SK-N-SH (cell line): ENCODE measurements at regions not wholly inside any gene's neighbourhood (a gene's known extent, or its start where the extent isn't known, plus 50 kb on each side); places are given as distances from the start of the nearest gene placed in this dataset.

ENCODE experiments used
- CTCF ChIA-PET: fragments of 300-600, 350-600 bp; formaldehyde crosslinking; extraction: SDS; loops from one replicate; lab custom pipeline; 2021; lab: Yijun Ruan, JAX
- POLR2A ChIA-PET: fragments of 350-600 bp; sonication (Branson Sonifier 250); formaldehyde crosslinking; extraction: SDS; loops from one replicate; lab custom pipeline; 2020; ENCODE audit warnings: antibody characterized with exemption, inconsistent platforms; lab: Yijun Ruan, JAX
- DNase-seq: peaks from one replicate; pipeline ENCODE4 v3.0.0; 2012
- H2AFZ ChIP-seq: fragments of 200-600 bp; sonication (generic); 2 replicates; pipeline ENCODE4 v1.8.1; 2016; ENCODE audit warnings: antibody characterized with exemption, mild to moderate bottlenecking, low read depth
- H3F3A ChIP-seq: fragments of 200-600 bp; sonication (generic); replicated peaks from 2 replicates; pipeline ENCODE3; 2016; ENCODE audit warnings: antibody characterized with exemption, mild to moderate bottlenecking; ENCODE audit not compliant: insufficient read depth
- H3K27ac ChIP-seq, 2 experiments: fragments of 200-500 bp in 1 of 2; fragments of 200-600 bp in 1 of 2; sonication (Bioruptor generic) in 1 of 2; sonication (generic), shearing (Covaris generic) in 1 of 2; 2 replicates each; pipeline versions ENCODE4 v1.5.1 to v1.6.1; 2014 to 2016; ENCODE audit warnings: low read depth in 2 of 2, inconsistent platforms in 1 of 2, low read length in 1 of 2, mild to moderate bottlenecking in 1 of 2, mixed read lengths in 1 of 2
- H3K27me3 ChIP-seq: fragments of 200-600 bp; sonication (generic), shearing (Covaris generic); 2 replicates; pipeline ENCODE4 v1.6.1; 2016; ENCODE audit warnings: mixed run types; ENCODE audit not compliant: insufficient read depth
- H3K36me3 ChIP-seq, 2 experiments: fragments of 200-500 bp in 1 of 2; fragments of 200-600 bp in 1 of 2; sonication (Bioruptor generic) in 1 of 2; sonication (generic) in 1 of 2; replicated peaks in 1 of 2; 2 replicates each; pipeline versions ENCODE3 to v1.5.1; 2014 to 2016; ENCODE audit warnings: low read length in 1 of 2, mild to moderate bottlenecking in 1 of 2; ENCODE audit not compliant: insufficient read depth in 2 of 2, control insufficient read depth in 1 of 2
- H3K4me1 ChIP-seq, 2 experiments: fragments of 200-500 bp in 1 of 2; fragments of 200-600 bp in 1 of 2; sonication (Bioruptor generic) in 1 of 2; sonication (generic), shearing (Covaris generic) in 1 of 2; 2 replicates each; pipeline versions ENCODE4 v1.5.1 to v1.6.1; 2014 to 2016; ENCODE audit warnings: low read depth in 1 of 2, low read length in 1 of 2, mixed run types in 1 of 2; ENCODE audit not compliant: insufficient read depth in 2 of 2, control insufficient read depth in 1 of 2
- H3K4me2 ChIP-seq: fragments of 200-600 bp; sonication (generic), shearing (Covaris generic); 2 replicates; pipeline ENCODE4 v1.6.1; 2017; ENCODE audit warnings: mixed run types
- H3K4me3 ChIP-seq, 2 experiments: fragments of 200-500 bp in 1 of 2; fragments of 200-600 bp in 1 of 2; sonication (Bioruptor generic) in 1 of 2; sonication (generic), shearing (Covaris generic) in 1 of 2; 2 replicates each; pipeline versions ENCODE4 v1.5.1 to v1.8.1; 2014 to 2016; ENCODE audit warnings: low read depth in 2 of 2, inconsistent platforms in 1 of 2, low read length in 1 of 2, mild to moderate bottlenecking in 1 of 2, mixed read lengths in 1 of 2, moderate library complexity in 1 of 2
- H3K79me2 ChIP-seq: fragments of 200-600 bp; sonication (generic); 2 replicates; pipeline ENCODE4 v1.8.1; 2017; ENCODE audit warnings: mild to moderate bottlenecking; ENCODE audit not compliant: insufficient read depth
- H3K9ac ChIP-seq: fragments of 200-600 bp; sonication (generic); 2 replicates; pipeline ENCODE4 v1.6.1; 2017; ENCODE audit warnings: mixed run types
- H3K9me2 ChIP-seq: fragments of 200-600 bp; sonication (generic); 2 replicates; pipeline ENCODE4 v1.6.1; 2017; ENCODE audit warnings: mixed run types
- H3K9me3 ChIP-seq: fragments of 200-600 bp; sonication (generic); 2 replicates; pipeline ENCODE4 v1.6.1; 2017; ENCODE audit warnings: mixed run types, mild to moderate bottlenecking, moderate library complexity
- H4K20me1 ChIP-seq: fragments of 200-600 bp; sonication (generic); 2 replicates; pipeline ENCODE4 v1.6.1; 2017; ENCODE audit warnings: mild to moderate bottlenecking, mixed run types; ENCODE audit not compliant: insufficient read depth
- FOSL2 ChIP-seq: IDR thresholded peaks from 2 replicates; pipeline ENCODE4 v1.4.0; 2012; ENCODE audit warnings: low read depth, mild to moderate bottlenecking, moderate library complexity, borderline replicate concordance
- FOXJ3 ChIP-seq: sonication (generic); formaldehyde crosslinking; IDR thresholded peaks from 2 replicates; pipeline ENCODE4 v1.5.1; 2020; ENCODE audit warnings: mild to moderate bottlenecking, missing genetic modification reagents
- FOXM1 ChIP-seq: IDR thresholded peaks from 2 replicates; pipeline ENCODE4 v1.4.0; 2012; ENCODE audit warnings: low read depth, mild to moderate bottlenecking
- GABPA ChIP-seq: IDR thresholded peaks from 2 replicates; pipeline ENCODE4 v1.4.0; 2012; ENCODE audit warnings: low read depth, mild to moderate bottlenecking
- GATA2 ChIP-seq: sonication (generic); formaldehyde crosslinking; IDR thresholded peaks from 2 replicates; pipeline ENCODE4 v1.5.0; 2020; ENCODE audit warnings: mild to moderate bottlenecking, missing genetic modification reagents
- MEF2A ChIP-seq: IDR thresholded peaks from 2 replicates; pipeline ENCODE4 v1.4.0; 2012; ENCODE audit warnings: low read depth, borderline replicate concordance
- NFIC ChIP-seq: IDR thresholded peaks from 2 replicates; pipeline ENCODE4 v1.4.0; 2012; ENCODE audit warnings: borderline replicate concordance
- POLR2AphosphoS5 ChIP-seq: IDR thresholded peaks from 2 replicates; pipeline ENCODE4 v1.6.1; 2012; ENCODE audit warnings: low read depth, low read length
- RFX5 ChIP-seq: IDR thresholded peaks from 2 replicates; pipeline ENCODE4 v1.6.1; 2012; ENCODE audit warnings: mild to moderate bottlenecking, improper control_type of control experiment, low read length
- RXRA ChIP-seq: IDR thresholded peaks from 2 replicates; pipeline ENCODE4 v1.4.0; 2012; ENCODE audit warnings: low read depth, mild to moderate bottlenecking, borderline replicate concordance
- TEAD4 ChIP-seq: IDR thresholded peaks from 2 replicates; pipeline ENCODE4 v1.4.0; 2012; ENCODE audit warnings: mild to moderate bottlenecking, borderline replicate concordance; ENCODE audit not compliant: insufficient read depth
- WGBS: methylation state at CpG from one replicate; pipeline ENCODE4 v1.1.6; 2017; ENCODE audit warnings: low lambda C conversion rate; 5-methylcytosine and 5-hydroxymethylcytosine counted together
- TF ChIP-seq, protein P1 (sequence below): IDR thresholded peaks from 2 replicates; pipeline ENCODE4 v1.6.1; 2012; ENCODE audit warnings: mild to moderate bottlenecking, low read depth, low read length, moderate library complexity
- TF ChIP-seq, protein P2 (sequence below): fragments of 200-600 bp; sonication (generic); IDR thresholded peaks from 2 replicates; pipeline ENCODE4 v1.6.1; 2017; ENCODE audit warnings: antibody characterized with exemption, mild to moderate bottlenecking, moderate library complexity

DNA sequence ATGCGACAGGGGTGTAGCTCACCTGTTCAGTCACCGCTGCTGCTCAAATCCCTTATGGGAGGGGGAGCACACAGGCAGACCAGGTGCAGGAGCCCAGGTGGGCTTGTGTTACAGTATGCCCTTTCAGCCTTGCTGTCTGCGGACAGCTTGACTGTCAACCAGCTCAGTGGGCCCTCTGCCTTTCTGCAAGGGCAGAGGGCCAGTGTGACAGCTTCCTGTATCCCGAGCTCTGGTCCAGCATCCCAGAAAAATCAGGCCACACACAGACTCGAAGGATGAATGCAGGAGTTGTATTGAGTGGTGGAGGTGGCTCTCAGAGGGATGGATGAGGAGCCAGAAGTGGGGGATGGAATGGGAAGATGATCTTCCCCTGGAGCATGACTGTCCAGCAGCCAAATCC is 172.2 kb downstream of the C5orf15 start:
- H3K9ac ChIP-seq: no peak overlapping the region
- no peak overlapping the region for H3K4me2 ChIP-seq
- no peaks in the 10 kb centered on the region for H3F3A ChIP-seq
- peaks cover 0 to 9% of the 10 kb centered on the region in 2 experiments; a peak in 1 of 4 replicates for H3K4me1 ChIP-seq
- TF ChIP-seq FOSL2: no peak
- TF ChIP-seq RXRA: no peak
- no peak for TF ChIP-seq GATA2 (CRISPR knock-in tag)
- TF ChIP-seq, protein P1, sequence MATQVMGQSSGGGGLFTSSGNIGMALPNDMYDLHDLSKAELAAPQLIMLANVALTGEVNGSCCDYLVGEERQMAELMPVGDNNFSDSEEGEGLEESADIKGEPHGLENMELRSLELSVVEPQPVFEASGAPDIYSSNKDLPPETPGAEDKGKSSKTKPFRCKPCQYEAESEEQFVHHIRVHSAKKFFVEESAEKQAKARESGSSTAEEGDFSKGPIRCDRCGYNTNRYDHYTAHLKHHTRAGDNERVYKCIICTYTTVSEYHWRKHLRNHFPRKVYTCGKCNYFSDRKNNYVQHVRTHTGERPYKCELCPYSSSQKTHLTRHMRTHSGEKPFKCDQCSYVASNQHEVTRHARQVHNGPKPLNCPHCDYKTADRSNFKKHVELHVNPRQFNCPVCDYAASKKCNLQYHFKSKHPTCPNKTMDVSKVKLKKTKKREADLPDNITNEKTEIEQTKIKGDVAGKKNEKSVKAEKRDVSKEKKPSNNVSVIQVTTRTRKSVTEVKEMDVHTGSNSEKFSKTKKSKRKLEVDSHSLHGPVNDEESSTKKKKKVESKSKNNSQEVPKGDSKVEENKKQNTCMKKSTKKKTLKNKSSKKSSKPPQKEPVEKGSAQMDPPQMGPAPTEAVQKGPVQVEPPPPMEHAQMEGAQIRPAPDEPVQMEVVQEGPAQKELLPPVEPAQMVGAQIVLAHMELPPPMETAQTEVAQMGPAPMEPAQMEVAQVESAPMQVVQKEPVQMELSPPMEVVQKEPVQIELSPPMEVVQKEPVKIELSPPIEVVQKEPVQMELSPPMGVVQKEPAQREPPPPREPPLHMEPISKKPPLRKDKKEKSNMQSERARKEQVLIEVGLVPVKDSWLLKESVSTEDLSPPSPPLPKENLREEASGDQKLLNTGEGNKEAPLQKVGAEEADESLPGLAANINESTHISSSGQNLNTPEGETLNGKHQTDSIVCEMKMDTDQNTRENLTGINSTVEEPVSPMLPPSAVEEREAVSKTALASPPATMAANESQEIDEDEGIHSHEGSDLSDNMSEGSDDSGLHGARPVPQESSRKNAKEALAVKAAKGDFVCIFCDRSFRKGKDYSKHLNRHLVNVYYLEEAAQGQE: no peak
- no peak for TF ChIP-seq FOXJ3 (CRISPR knock-in tag)
- TF ChIP-seq, all 33 proteins: peak for 0
- CTCF ChIA-PET: interaction anchor here (1.0 kb wide), 1 partner anchor 14 kb away, joined by 3 read pairs; no protein-coding TSS in a partner anchor
- no peaks in the 10 kb centered on the region for H3K36me3 ChIP-seq
- H3K27me3 ChIP-seq: no peaks in the 10 kb centered on the region; the same call in 1 of the 2 replicates
- H4K20me1 ChIP-seq: no peaks in the 10 kb centered on the region
- no peak overlapping the region for H2AFZ ChIP-seq
- no peaks in the 10 kb centered on the region for H3K79me2 ChIP-seq
- H3K27ac ChIP-seq: no peak overlapping the region
- no peaks in the 10 kb centered on the region for H3K9me2 ChIP-seq
- WGBS: 35% methylated on average over 5 of the region's 5 CpGs
- H3K4me3 ChIP-seq: no peak overlapping the region
- no peaks in the 10 kb centered on the region for H3K9me3 ChIP-seq
- POLR2A ChIA-PET: no interaction called here
- no peak for DNase-seq

DNA sequence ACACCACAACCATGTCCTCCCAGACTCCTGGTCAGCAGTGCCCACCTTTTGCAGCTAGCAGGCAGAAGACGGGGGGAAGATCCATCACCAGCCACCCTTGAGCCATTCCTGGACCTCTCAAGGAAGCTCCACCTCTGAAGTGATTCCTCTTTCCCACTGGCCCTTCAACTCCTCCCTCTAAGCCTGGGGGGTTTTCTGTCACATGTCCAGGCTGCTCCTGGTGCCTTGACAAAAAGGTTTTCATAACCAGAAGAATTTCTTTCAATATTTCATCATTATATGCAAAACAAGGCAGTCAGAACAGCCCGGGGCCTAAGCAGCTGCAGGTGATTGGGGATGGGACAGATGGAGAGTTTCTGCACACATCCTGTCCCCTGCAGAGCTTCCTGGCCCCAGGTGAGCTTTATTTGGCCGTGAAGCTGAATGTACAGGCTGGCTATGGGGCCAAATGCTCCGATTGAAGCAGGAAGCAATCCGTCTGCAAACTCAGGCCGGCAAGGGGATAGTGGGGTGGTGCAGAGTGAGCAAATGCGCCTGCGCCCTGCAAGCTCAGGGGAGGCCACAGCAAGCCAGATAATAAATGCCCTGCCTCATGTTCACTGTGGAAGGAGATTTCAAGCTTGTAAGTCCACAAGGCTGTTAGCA is 173.5 kb downstream of the C5orf15 start:
- Histone ChIP-seq H3K9ac (no peak overlapping the region), H3K4me2 (no peak overlapping the region), H3K4me3 (no peak overlapping the region), H3K27ac (no peak overlapping the region), H3K79me2 (no peaks in the 10 kb centered on the region)
- CTCF ChIA-PET: interaction anchor here (1.0 to 1.3 kb wide), 2 partner anchors 15 to 74 kb away, joined by 3 to 4 read pairs; no protein-coding TSS in a partner anchor
- TF ChIP-seq TEAD4 (no peak), MEF2A (no peak), RFX5 (no peak), FOXM1 (no peak), POLR2AphosphoS5 (no peak), GABPA (no peak), NFIC (no peak)
- TF ChIP-seq, protein P2, sequence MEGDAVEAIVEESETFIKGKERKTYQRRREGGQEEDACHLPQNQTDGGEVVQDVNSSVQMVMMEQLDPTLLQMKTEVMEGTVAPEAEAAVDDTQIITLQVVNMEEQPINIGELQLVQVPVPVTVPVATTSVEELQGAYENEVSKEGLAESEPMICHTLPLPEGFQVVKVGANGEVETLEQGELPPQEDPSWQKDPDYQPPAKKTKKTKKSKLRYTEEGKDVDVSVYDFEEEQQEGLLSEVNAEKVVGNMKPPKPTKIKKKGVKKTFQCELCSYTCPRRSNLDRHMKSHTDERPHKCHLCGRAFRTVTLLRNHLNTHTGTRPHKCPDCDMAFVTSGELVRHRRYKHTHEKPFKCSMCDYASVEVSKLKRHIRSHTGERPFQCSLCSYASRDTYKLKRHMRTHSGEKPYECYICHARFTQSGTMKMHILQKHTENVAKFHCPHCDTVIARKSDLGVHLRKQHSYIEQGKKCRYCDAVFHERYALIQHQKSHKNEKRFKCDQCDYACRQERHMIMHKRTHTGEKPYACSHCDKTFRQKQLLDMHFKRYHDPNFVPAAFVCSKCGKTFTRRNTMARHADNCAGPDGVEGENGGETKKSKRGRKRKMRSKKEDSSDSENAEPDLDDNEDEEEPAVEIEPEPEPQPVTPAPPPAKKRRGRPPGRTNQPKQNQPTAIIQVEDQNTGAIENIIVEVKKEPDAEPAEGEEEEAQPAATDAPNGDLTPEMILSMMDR: no peak
- TF ChIP-seq, protein P1: no peak
- TF ChIP-seq, all 33 proteins: peak for 0
- Histone ChIP-seq H3K4me1 (peaks cover 0 to 6% of the 10 kb centered on the region in 2 experiments; a peak in 1 of 4 replicates), H3K36me3 (no peaks in the 10 kb centered on the region), H2AFZ (no peak overlapping the region), H3K9me3 (no peaks in the 10 kb centered on the region), H3K9me2 (no peaks in the 10 kb centered on the region), H3F3A (no peaks in the 10 kb centered on the region), H4K20me1 (no peaks in the 10 kb centered on the region), H3K27me3 (no peaks in the 10 kb centered on the region; the same call in 1 of the 2 replicates)
- 44% methylated on average over 3 of the region's 8 CpGs for WGBS
- DNase-seq: no peak
- POLR2A ChIA-PET: no interaction called here
